Fibroblast of pulmonary artery (primary cell): ENCODE measurements at regions not wholly inside any gene's neighbourhood (a gene's known extent, or its start where the extent isn't known, plus 50 kb on each side); places are given as distances from the start of the nearest gene placed in this dataset.

Source experiments
- DNase-seq: peaks from one replicate; pipeline ENCODE4 v3.0.0-alpha.2; 2010; ENCODE audit warnings: low read depth
- H3K4me3 ChIP-seq: replicated peaks from 2 replicates; pipeline ENCODE4 v1.5.1; 2011; ENCODE audit warnings: low read depth, mild to moderate bottlenecking, control low read depth, low read length, moderate library complexity
- CTCF ChIP-seq: IDR thresholded peaks from 2 replicates; pipeline ENCODE4 v1.5.1; 2011; ENCODE audit warnings: mild to moderate bottlenecking, control low read depth, low read length, inconsistent platforms; ENCODE audit errors: missing control alignments

- TF ChIP-seq CTCF = no peak
- no peak for DNase-seq
- H3K4me3 ChIP-seq = no peak overlapping the region
Measured at GRCh38 chr2:58419983-58420382, 178.9 kb upstream of the FANCL start.

- no peak for TF ChIP-seq CTCF
- DNase-seq = no peak
- no peak overlapping the region for H3K4me3 ChIP-seq
Measured at GRCh38 chr2:58416696-58417095, 175.6 kb upstream of the FANCL start.

GRCh38 chr2:58414506-58414905, 173.4 kb upstream of the FANCL start:
- TF ChIP-seq CTCF = no peak
- DNase-seq = no peak
- H3K4me3 ChIP-seq = no peak overlapping the region

- DNase-seq = no peak
- TF ChIP-seq CTCF = no peak
- no peak overlapping the region for H3K4me3 ChIP-seq
Measured at GRCh38 chr2:58410549-58410948, 169.4 kb upstream of the FANCL start.

GRCh38 chr2:58407487-58407886, 166.4 kb upstream of the FANCL start:
- TF ChIP-seq CTCF = no peak
- DNase-seq = no peak
- no peak overlapping the region for H3K4me3 ChIP-seq

GRCh38 chr2:58405341-58405740, 164.2 kb upstream of the FANCL start:
- no peak for DNase-seq
- no peak overlapping the region for H3K4me3 ChIP-seq
- TF ChIP-seq CTCF = no peak

GRCh38 chr2:58401936-58402335, 160.8 kb upstream of the FANCL start:
- no peak for DNase-seq
- TF ChIP-seq CTCF = no peak
- H3K4me3 ChIP-seq = no peak overlapping the region
